ENCODE measurements at regions not wholly inside any gene's neighbourhood (a gene's known extent, or its start where the extent isn't known, plus 50 kb on each side); places are given as distances from the start of the nearest gene placed in this dataset.

- Histone ChIP-seq H3K79me2 (ENCODE audit: insufficient read depth, low read length) (no peaks in the 10 kb centered on the region), H3K4me1 (ENCODE audit: insufficient read depth, low read length, poor library complexity, severe bottlenecking) (no peaks in the 10 kb centered on the region), H3K27me3 (ENCODE audit: insufficient read depth, low read length, poor library complexity, severe bottlenecking) (no peaks in the 10 kb centered on the region), H3K36me3 (ENCODE audit: insufficient read depth, low read length) (no peaks in the 10 kb centered on the region), H3K9ac (ENCODE audit: low read depth, low read length, poor library complexity, severe bottlenecking) (no peak overlapping the region), H3K4me3 (ENCODE audit: low read length, poor library complexity, severe bottlenecking) (no peak overlapping the region), H2AFZ (ENCODE audit: low read length) (no peak overlapping the region), H3K4me2 (ENCODE audit: low read depth, low read length, poor library complexity, severe bottlenecking) (no peak overlapping the region), H3F3A (ENCODE audit: low read depth) (no peaks in the 10 kb centered on the region), H4K20me1 (ENCODE audit: insufficient read depth, low read length, poor library complexity, severe bottlenecking) (no peaks in the 10 kb centered on the region), H3K9me2 (replicated peaks; ENCODE audit: low read depth, low read length) (no peaks in the 10 kb centered on the region), H3K9me3 (ENCODE audit: insufficient read depth, low read depth, low read length) (no peaks in the 10 kb centered on the region)
- TF ChIP-seq, protein P1, sequence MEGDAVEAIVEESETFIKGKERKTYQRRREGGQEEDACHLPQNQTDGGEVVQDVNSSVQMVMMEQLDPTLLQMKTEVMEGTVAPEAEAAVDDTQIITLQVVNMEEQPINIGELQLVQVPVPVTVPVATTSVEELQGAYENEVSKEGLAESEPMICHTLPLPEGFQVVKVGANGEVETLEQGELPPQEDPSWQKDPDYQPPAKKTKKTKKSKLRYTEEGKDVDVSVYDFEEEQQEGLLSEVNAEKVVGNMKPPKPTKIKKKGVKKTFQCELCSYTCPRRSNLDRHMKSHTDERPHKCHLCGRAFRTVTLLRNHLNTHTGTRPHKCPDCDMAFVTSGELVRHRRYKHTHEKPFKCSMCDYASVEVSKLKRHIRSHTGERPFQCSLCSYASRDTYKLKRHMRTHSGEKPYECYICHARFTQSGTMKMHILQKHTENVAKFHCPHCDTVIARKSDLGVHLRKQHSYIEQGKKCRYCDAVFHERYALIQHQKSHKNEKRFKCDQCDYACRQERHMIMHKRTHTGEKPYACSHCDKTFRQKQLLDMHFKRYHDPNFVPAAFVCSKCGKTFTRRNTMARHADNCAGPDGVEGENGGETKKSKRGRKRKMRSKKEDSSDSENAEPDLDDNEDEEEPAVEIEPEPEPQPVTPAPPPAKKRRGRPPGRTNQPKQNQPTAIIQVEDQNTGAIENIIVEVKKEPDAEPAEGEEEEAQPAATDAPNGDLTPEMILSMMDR (conservative IDR thresholded peaks at IDR 0.05; ENCODE audit: low read length) = no peak
- no peak for TF ChIP-seq EZH2phosphoT487 (IDR thresholded peaks at IDR 0.05; ENCODE audit: borderline replicate concordance)
Observed at GRCh38 chr10:84029840-84030239, 109.5 kb upstream of the GHITM start.

- Histone ChIP-seq H3K4me1 (ENCODE audit: insufficient read depth, low read length, poor library complexity, severe bottlenecking) (no peaks in the 10 kb centered on the region), H3K79me2 (ENCODE audit: insufficient read depth, low read length) (no peaks in the 10 kb centered on the region), H4K20me1 (ENCODE audit: insufficient read depth, low read length, poor library complexity, severe bottlenecking) (no peaks in the 10 kb centered on the region), H3K9ac (ENCODE audit: low read depth, low read length, poor library complexity, severe bottlenecking) (no peak overlapping the region), H3K27me3 (ENCODE audit: insufficient read depth, low read length, poor library complexity, severe bottlenecking) (no peaks in the 10 kb centered on the region), H3K9me3 (ENCODE audit: insufficient read depth, low read depth, low read length) (no peaks in the 10 kb centered on the region), H3F3A (ENCODE audit: low read depth) (no peaks in the 10 kb centered on the region), H3K36me3 (ENCODE audit: insufficient read depth, low read length) (no peaks in the 10 kb centered on the region), H3K4me3 (ENCODE audit: low read length, poor library complexity, severe bottlenecking) (no peak overlapping the region), H2AFZ (ENCODE audit: low read length) (no peak overlapping the region), H3K9me2 (replicated peaks; ENCODE audit: low read depth, low read length) (no peaks in the 10 kb centered on the region), H3K4me2 (ENCODE audit: low read depth, low read length, poor library complexity, severe bottlenecking) (no peak overlapping the region)
- no peak for TF ChIP-seq EZH2phosphoT487 (IDR thresholded peaks at IDR 0.05; ENCODE audit: borderline replicate concordance)
- TF ChIP-seq, protein P1 (conservative IDR thresholded peaks at IDR 0.05; ENCODE audit: low read length) = no peak
Observed at GRCh38 chr10:84038035-84038434, 101.3 kb upstream of the GHITM start.

GRCh38 chr10:84039957-84040356 lies 99.4 kb upstream of the GHITM start:
- no peak overlapping the region for H3K4me3 ChIP-seq (ENCODE audit: low read length, poor library complexity, severe bottlenecking)
- no peaks in the 10 kb centered on the region for H3K27me3 ChIP-seq (ENCODE audit: insufficient read depth, low read length, poor library complexity, severe bottlenecking)
- no peak overlapping the region for H3K4me2 ChIP-seq (ENCODE audit: low read depth, low read length, poor library complexity, severe bottlenecking)
- no peaks in the 10 kb centered on the region for H3K9me2 ChIP-seq (replicated peaks; ENCODE audit: low read depth, low read length)
- H3K9me3 ChIP-seq (ENCODE audit: insufficient read depth, low read depth, low read length) = no peaks in the 10 kb centered on the region
- no peak overlapping the region for H3K9ac ChIP-seq (ENCODE audit: low read depth, low read length, poor library complexity, severe bottlenecking)
- TF ChIP-seq, protein P1 (conservative IDR thresholded peaks at IDR 0.05; ENCODE audit: low read length) = no peak
- no peak for TF ChIP-seq EZH2phosphoT487 (IDR thresholded peaks at IDR 0.05; ENCODE audit: borderline replicate concordance)
- H3K36me3 ChIP-seq (ENCODE audit: insufficient read depth, low read length) = no peaks in the 10 kb centered on the region
- no peaks in the 10 kb centered on the region for H4K20me1 ChIP-seq (ENCODE audit: insufficient read depth, low read length, poor library complexity, severe bottlenecking)
- H3F3A ChIP-seq (ENCODE audit: low read depth) = no peaks in the 10 kb centered on the region
- no peak overlapping the region for H2AFZ ChIP-seq (ENCODE audit: low read length)
- no peaks in the 10 kb centered on the region for H3K4me1 ChIP-seq (ENCODE audit: insufficient read depth, low read length, poor library complexity, severe bottlenecking)
- H3K79me2 ChIP-seq (ENCODE audit: insufficient read depth, low read length) = no peaks in the 10 kb centered on the region

Measured in Loucy (cell line).